Activated T-cell treated with anti-CD3 and anti-CD28 coated beads, Interleukin-2, amount 50 U/mL, for 24 hours (primary cell): ENCODE measurements at regions not wholly inside any gene's neighbourhood (a gene's known extent, or its start where the extent isn't known, plus 50 kb on each side); places are given as distances from the start of the nearest gene placed in this dataset.

Experiments
- DNase-seq: peaks from one replicate; pipeline ENCODE4 v3.0.0-alpha.2; 2020
- H3K27ac Mint-ChIP-seq: 2 replicates; pipeline ENCODE4 v1.8.0; 2020; ENCODE audit warnings: mild to moderate bottlenecking, mixed read lengths
- H3K27me3 Mint-ChIP-seq: 2 replicates; pipeline ENCODE4 v1.8.0; 2020; ENCODE audit warnings: mixed read lengths
- H3K36me3 Mint-ChIP-seq: 2 replicates; pipeline ENCODE4 v1.8.0; 2020; ENCODE audit warnings: low read depth, mixed read lengths
- H3K4me1 Mint-ChIP-seq: 2 replicates; pipeline ENCODE4 v1.8.0; 2020; ENCODE audit warnings: low read depth, mixed read lengths
- H3K4me3 Mint-ChIP-seq: 2 replicates; pipeline ENCODE4 v1.8.0; 2020; ENCODE audit warnings: mild to moderate bottlenecking, moderate library complexity, mixed read lengths
- H3K9me3 Mint-ChIP-seq: 2 replicates; pipeline ENCODE4 v1.8.0; 2020; ENCODE audit warnings: mixed read lengths

DNA sequence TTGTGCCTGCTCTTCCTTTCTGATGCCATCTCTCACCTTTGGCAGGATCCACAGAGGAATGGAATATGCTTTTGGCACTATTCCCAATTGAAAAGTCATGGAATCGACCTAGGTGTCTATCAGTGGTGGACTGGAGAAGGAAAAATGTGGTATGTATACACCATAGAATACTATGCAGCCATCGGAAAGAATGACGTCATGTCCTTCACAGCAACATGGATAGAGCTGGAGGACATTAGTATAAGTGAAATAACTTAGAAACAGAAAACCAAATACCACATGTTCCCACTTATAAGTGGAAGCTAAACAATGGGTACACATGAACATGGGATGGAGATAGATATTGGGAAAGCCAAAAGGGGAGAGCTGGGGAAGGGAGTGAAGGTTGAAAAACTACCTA is 58.3 kb upstream of the SMIM31 start:
- Mint-ChIP-seq H3K4me3 (no peak overlapping the region), H3K27me3 (peaks cover 7% of the 10 kb centered on the region), H3K36me3 (no peaks in the 10 kb centered on the region)

DNA sequence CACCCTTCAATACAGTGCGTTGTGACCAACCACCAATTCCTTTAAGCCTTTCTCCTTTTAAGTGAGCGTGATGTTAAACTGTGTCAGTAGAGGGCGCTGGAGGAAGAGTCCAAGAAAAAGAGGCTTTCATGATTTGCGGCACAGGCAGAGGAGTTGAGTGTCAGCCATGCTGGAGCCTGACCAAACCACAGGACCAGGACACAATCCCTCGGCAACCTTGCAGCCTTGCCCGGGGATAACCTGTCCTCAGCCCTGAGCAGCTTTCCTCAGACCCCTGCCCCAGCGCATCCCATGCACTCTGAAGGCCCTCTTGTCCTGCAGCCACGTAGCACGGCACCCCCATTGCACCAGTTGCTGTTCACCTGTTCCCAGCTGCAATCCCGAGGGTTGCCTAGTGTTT is 53.5 kb upstream of the SMIM31 start:
- Mint-ChIP-seq H3K4me1 (no peaks in the 10 kb centered on the region), H3K27ac (no peak overlapping the region), H3K27me3 (peaks cover 7% of the 10 kb centered on the region), H3K9me3 (no peaks in the 10 kb centered on the region), H3K36me3 (no peaks in the 10 kb centered on the region), H3K4me3 (no peak overlapping the region)
- no peak for DNase-seq

More for the DNA sequence above, 58.3 kb upstream of the SMIM31 start:
- Mint-ChIP-seq H3K27ac (no peak overlapping the region), H3K4me1 (no peaks in the 10 kb centered on the region), H3K9me3 (no peaks in the 10 kb centered on the region)
- DNase-seq: no peak

DNA sequence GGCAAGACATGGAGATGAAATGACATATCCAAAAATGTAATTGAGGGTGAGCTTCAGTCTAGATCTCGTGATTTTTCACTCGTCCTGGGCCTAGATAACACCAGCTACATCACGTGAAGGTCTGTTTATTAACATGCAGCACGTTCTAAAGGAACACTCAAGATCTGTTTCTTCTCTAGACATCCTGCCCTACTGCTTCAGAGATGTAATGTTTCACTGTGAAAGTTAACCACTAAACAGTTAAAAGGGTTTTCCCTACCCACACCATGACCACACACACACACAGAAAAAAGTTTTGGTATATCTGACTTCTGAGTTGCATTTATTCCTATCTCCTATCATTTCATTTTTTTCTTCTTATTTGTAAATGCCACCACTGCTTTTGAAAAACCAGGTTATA is 52.3 kb upstream of the SMIM31 start:
- no peak overlapping the region for H3K27ac Mint-ChIP-seq
- H3K36me3 Mint-ChIP-seq: no peaks in the 10 kb centered on the region
- peaks cover 7% of the 10 kb centered on the region for H3K27me3 Mint-ChIP-seq
- no peak overlapping the region for H3K4me3 Mint-ChIP-seq
- H3K9me3 Mint-ChIP-seq: no peaks in the 10 kb centered on the region
- DNase-seq: no peak
- no peaks in the 10 kb centered on the region for H3K4me1 Mint-ChIP-seq
